SK-N-MC (cell line): ENCODE measurements at regions not wholly inside any gene's neighbourhood (a gene's known extent, or its start where the extent isn't known, plus 50 kb on each side); places are given as distances from the start of the nearest gene placed in this dataset.

ENCODE experiments used
- DNase-seq: peaks from one replicate; pipeline ENCODE4 v3.0.0-alpha.2; 2011; ENCODE audit warnings: low read depth, low spot score
- H3K27ac ChIP-seq: fragments of 200-600 bp; sonication (generic); 2 replicates; pipeline ENCODE4 v1.5.1; 2016; ENCODE audit warnings: mixed run types
- H3K36me3 ChIP-seq: fragments of 200-600 bp; sonication (generic); 2 replicates; pipeline ENCODE4 v1.6.1; 2017; ENCODE audit warnings: antibody characterized with exemption, low read length, mixed read lengths; ENCODE audit not compliant: insufficient read depth
- H3K4me3 ChIP-seq: fragments of 200-600 bp; sonication (generic); 2 replicates; pipeline ENCODE4 v1.5.1; 2016
- H3K9ac ChIP-seq: fragments of 200-600 bp; sonication (generic); 2 replicates; pipeline ENCODE4 v1.8.0; 2017; ENCODE audit warnings: mixed run types, mixed read lengths; ENCODE audit not compliant: insufficient read length
- H3K9me3 ChIP-seq: fragments of 200-600 bp; sonication (generic); 2 replicates; pipeline ENCODE4 v1.6.1; 2017; ENCODE audit warnings: low read depth, mild to moderate bottlenecking, antibody characterized with exemption, low read length, moderate library complexity, mixed read lengths
- EZH2 ChIP-seq: fragments of 200-600 bp; sonication (generic); IDR thresholded peaks from one replicate; pipeline ENCODE4 v1.6.1; 2017; ENCODE audit warnings: antibody characterized with exemption
- FOXP2 ChIP-seq: optimal IDR thresholded peaks from 2 replicates; pipeline ENCODE3; 2011; ENCODE audit warnings: mild to moderate bottlenecking, moderate library complexity; ENCODE audit not compliant: insufficient read depth; ENCODE audit errors: extremely low read length, control extremely low read depth
- POLR2AphosphoS5 ChIP-seq: IDR thresholded peaks from 2 replicates; pipeline ENCODE4 v1.6.1; 2012; ENCODE audit warnings: mild to moderate bottlenecking, low read depth, low read length, borderline replicate concordance

- TF ChIP-seq POLR2AphosphoS5 (no peak), EZH2 (no peak), FOXP2 (no peak)
- Histone ChIP-seq H3K36me3 (no peaks in the 10 kb centered on the region), H3K27ac (no peak overlapping the region), H3K9ac (no peak overlapping the region), H3K9me3 (no peaks in the 10 kb centered on the region), H3K4me3 (no peak overlapping the region)
- no peak for DNase-seq
Observed at GRCh38 chr20:48153523-48153922, 368.2 kb upstream of the SULF2 start.

GRCh38 chr20:48153103-48153502, 367.8 kb upstream of the SULF2 start:
- no peaks in the 10 kb centered on the region for H3K36me3 ChIP-seq
- no peak overlapping the region for H3K4me3 ChIP-seq
- no peak overlapping the region for H3K9ac ChIP-seq
- no peak for TF ChIP-seq POLR2AphosphoS5
- TF ChIP-seq FOXP2, result no peak
- TF ChIP-seq EZH2, result no peak
- no peak overlapping the region for H3K27ac ChIP-seq
- DNase-seq, result no peak
- H3K9me3 ChIP-seq, result no peaks in the 10 kb centered on the region

GRCh38 chr20:48150568-48150967, 365.3 kb upstream of the SULF2 start:
- H3K9me3 ChIP-seq, result no peaks in the 10 kb centered on the region
- no peak overlapping the region for H3K4me3 ChIP-seq
- no peak for TF ChIP-seq POLR2AphosphoS5
- TF ChIP-seq EZH2, result no peak
- TF ChIP-seq FOXP2, result no peak
- DNase-seq, result no peak
- no peak overlapping the region for H3K27ac ChIP-seq
- no peaks in the 10 kb centered on the region for H3K36me3 ChIP-seq
- no peak overlapping the region for H3K9ac ChIP-seq

GRCh38 chr20:48149902-48150301, 364.6 kb upstream of the SULF2 start:
- Histone ChIP-seq H3K27ac (no peak overlapping the region), H3K9ac (no peak overlapping the region), H3K9me3 (no peaks in the 10 kb centered on the region), H3K4me3 (no peak overlapping the region), H3K36me3 (no peaks in the 10 kb centered on the region)
- DNase-seq, result no peak
- no peak for TF ChIP-seq POLR2AphosphoS5
- no peak for TF ChIP-seq EZH2
- TF ChIP-seq FOXP2, result no peak

- H3K9ac ChIP-seq, result no peak overlapping the region
- H3K9me3 ChIP-seq, result no peaks in the 10 kb centered on the region
- H3K36me3 ChIP-seq, result no peaks in the 10 kb centered on the region
- H3K27ac ChIP-seq, result no peak overlapping the region
- no peak for DNase-seq
- no peak for TF ChIP-seq POLR2AphosphoS5
- H3K4me3 ChIP-seq, result no peak overlapping the region
Observed at GRCh38 chr20:48148916-48149672, 363.8 kb upstream of the SULF2 start.

- H3K9ac ChIP-seq, result no peak overlapping the region
- no peak overlapping the region for H3K4me3 ChIP-seq
- no peaks in the 10 kb centered on the region for H3K36me3 ChIP-seq
- DNase-seq, result no peak
- H3K27ac ChIP-seq, result no peak overlapping the region
- TF ChIP-seq POLR2AphosphoS5, result no peak
- TF ChIP-seq EZH2, result no peak
- TF ChIP-seq FOXP2, result no peak
- no peaks in the 10 kb centered on the region for H3K9me3 ChIP-seq
Observed at GRCh38 chr20:48148020-48148419, 362.7 kb upstream of the SULF2 start.

GRCh38 chr20:48147311-48147710, 362.0 kb upstream of the SULF2 start:
- Histone ChIP-seq H3K36me3 (no peaks in the 10 kb centered on the region), H3K9me3 (no peaks in the 10 kb centered on the region), H3K9ac (no peak overlapping the region), H3K4me3 (no peak overlapping the region), H3K27ac (no peak overlapping the region)
- TF ChIP-seq FOXP2, result no peak
- TF ChIP-seq POLR2AphosphoS5, result no peak
- TF ChIP-seq EZH2, result no peak
- DNase-seq, result no peak

- no peak for DNase-seq
- no peaks in the 10 kb centered on the region for H3K9me3 ChIP-seq
- H3K36me3 ChIP-seq, result no peaks in the 10 kb centered on the region
- no peak overlapping the region for H3K27ac ChIP-seq
- no peak overlapping the region for H3K9ac ChIP-seq
- TF ChIP-seq POLR2AphosphoS5 (no peak), EZH2 (no peak), FOXP2 (no peak)
- no peak overlapping the region for H3K4me3 ChIP-seq
Observed at GRCh38 chr20:48146877-48147276, 361.6 kb upstream of the SULF2 start.

GRCh38 chr20:48146308-48146707, 361.0 kb upstream of the SULF2 start:
- no peak overlapping the region for H3K4me3 ChIP-seq

More at GRCh38 chr20:48146308-48146707, 361.0 kb upstream of the SULF2 start:
- H3K27ac ChIP-seq, result no peak overlapping the region
- TF ChIP-seq EZH2, result no peak
- TF ChIP-seq FOXP2, result no peak
- no peak for TF ChIP-seq POLR2AphosphoS5
- no peaks in the 10 kb centered on the region for H3K9me3 ChIP-seq
- no peaks in the 10 kb centered on the region for H3K36me3 ChIP-seq
- no peak overlapping the region for H3K9ac ChIP-seq
- no peak for DNase-seq
